ENCODE measurements at regions not wholly inside any gene's neighbourhood (a gene's known extent, or its start where the extent isn't known, plus 50 kb on each side); places are given as distances from the start of the nearest gene placed in this dataset.

GRCh38 chr2:152250421-152251100, 75.0 kb upstream of the STAM2 start:
- 79 to 80% methylated on average over 3 of the region's 3 CpGs for WGBS, 2 donors
- H3K36me3 ChIP-seq, result no peaks in the 10 kb centered on the region
- TF ChIP-seq CTCF (IDR thresholded peaks at IDR 0.05) (no peak), EP300 (IDR thresholded peaks at IDR 0.05) (no peak), POLR2AphosphoS5 (IDR thresholded peaks at IDR 0.05) (no peak), POLR2A (IDR thresholded peaks at IDR 0.05) (no peak)
- no peaks in the 10 kb centered on the region for H3K9me3 ChIP-seq
- DNase-seq (no peak), ATAC-seq (ENCODE audit: low FRiP score in 2 of 2) (no peak)
- H3K4me1 ChIP-seq, result no peaks in the 10 kb centered on the region
- H3K4me3 ChIP-seq, result no peak overlapping the region
- H3K27me3 ChIP-seq, result no peaks in the 10 kb centered on the region
- H3K27ac ChIP-seq, result no peak overlapping the region

GRCh38 chr2:152251211-152251610, 75.6 kb upstream of the STAM2 start:
- TF ChIP-seq EP300 (IDR thresholded peaks at IDR 0.05) (no peak), POLR2AphosphoS5 (IDR thresholded peaks at IDR 0.05) (no peak), CTCF (IDR thresholded peaks at IDR 0.05) (no peak), POLR2A (IDR thresholded peaks at IDR 0.05) (no peak)
- Histone ChIP-seq H3K4me3 (no peak overlapping the region), H3K27ac (no peak overlapping the region), H3K9me3 (no peaks in the 10 kb centered on the region), H3K36me3 (no peaks in the 10 kb centered on the region), H3K4me1 (no peaks in the 10 kb centered on the region), H3K27me3 (no peaks in the 10 kb centered on the region)
- DNase-seq (no peak), ATAC-seq (ENCODE audit: low FRiP score in 2 of 2) (no peak)
- WGBS, 2 donors, result 59% methylated on average over 3 of the region's 3 CpGs

- DNase-seq (no peak), ATAC-seq (ENCODE audit: low FRiP score in 2 of 2) (no peak)
- TF ChIP-seq POLR2A (IDR thresholded peaks at IDR 0.05), result no peak
- no peaks in the 10 kb centered on the region for H3K4me1 ChIP-seq
- WGBS, 2 donors, result 75 to 77% methylated on average over 2 of the region's 2 CpGs
- no peak overlapping the region for H3K4me3 ChIP-seq
- H3K27me3 ChIP-seq, result no peaks in the 10 kb centered on the region
- H3K36me3 ChIP-seq, result no peaks in the 10 kb centered on the region
- no peak overlapping the region for H3K27ac ChIP-seq
- H3K9me3 ChIP-seq, result no peaks in the 10 kb centered on the region
These were observed 76.2 kb upstream of the STAM2 start for GRCh38 chr2:152251811-152252210.

GRCh38 chr2:152254486-152254885, 78.9 kb upstream of the STAM2 start:
- WGBS, 2 donors, result 95 to 96% methylated on average over 3 of the region's 3 CpGs
- Histone ChIP-seq H3K27me3 (no peaks in the 10 kb centered on the region), H3K4me1 (no peaks in the 10 kb centered on the region), H3K9me3 (no peaks in the 10 kb centered on the region), H3K4me3 (no peak overlapping the region), H3K27ac (no peak overlapping the region), H3K36me3 (no peaks in the 10 kb centered on the region)
- DNase-seq (no peak), ATAC-seq (ENCODE audit: low FRiP score in 2 of 2) (no peak)
- TF ChIP-seq POLR2AphosphoS5 (IDR thresholded peaks at IDR 0.05), result no peak
- no peak for TF ChIP-seq POLR2A (IDR thresholded peaks at IDR 0.05)

GRCh38 chr2:152254976-152255375, 79.4 kb upstream of the STAM2 start:
- no peak overlapping the region for H3K4me3 ChIP-seq
- DNase-seq (no peak), ATAC-seq (ENCODE audit: low FRiP score in 2 of 2) (no peak)
- no peak overlapping the region for H3K27ac ChIP-seq
- no peak for TF ChIP-seq POLR2A (IDR thresholded peaks at IDR 0.05)
- no peak for TF ChIP-seq EP300 (IDR thresholded peaks at IDR 0.05)
- no peak for TF ChIP-seq POLR2AphosphoS5 (IDR thresholded peaks at IDR 0.05)
- no peak for TF ChIP-seq CTCF (IDR thresholded peaks at IDR 0.05)
- H3K36me3 ChIP-seq, result no peaks in the 10 kb centered on the region
- H3K9me3 ChIP-seq, result no peaks in the 10 kb centered on the region
- no peaks in the 10 kb centered on the region for H3K27me3 ChIP-seq
- WGBS, 2 donors, result 87 to 94% methylated on average over 1 of the region's 1 CpG
- H3K4me1 ChIP-seq, result no peaks in the 10 kb centered on the region

- no peak overlapping the region for H3K27ac ChIP-seq
- DNase-seq (no peak), ATAC-seq (ENCODE audit: low FRiP score in 2 of 2) (no peak)
- H3K27me3 ChIP-seq, result no peaks in the 10 kb centered on the region
- TF ChIP-seq POLR2AphosphoS5 (IDR thresholded peaks at IDR 0.05), result no peak
- no peak for TF ChIP-seq CTCF (IDR thresholded peaks at IDR 0.05)
- no peak for TF ChIP-seq POLR2A (IDR thresholded peaks at IDR 0.05)
- no peak for TF ChIP-seq EP300 (IDR thresholded peaks at IDR 0.05)
- H3K4me1 ChIP-seq, result no peaks in the 10 kb centered on the region
- H3K36me3 ChIP-seq, result no peaks in the 10 kb centered on the region
- H3K4me3 ChIP-seq, result no peak overlapping the region
- H3K9me3 ChIP-seq, result no peaks in the 10 kb centered on the region
These were observed 79.1 kb upstream of the FMNL2 start for GRCh38 chr2:152255918-152256317.

Measured in upper lobe of left lung (tissue), 6 donors.